Ramos (cell line): ENCODE measurements at regions not wholly inside any gene's neighbourhood (a gene's known extent, or its start where the extent isn't known, plus 50 kb on each side); places are given as distances from the start of the nearest gene placed in this dataset.

Source experiments
- in situ Hi-C: fragments of 300-500 bp; cut with MboI; formaldehyde crosslinking; loops from one replicate; pipeline ENCODE4 v1.14.3; 2022; ENCODE audit warnings: low sequenced_read_pairs; ENCODE audit not compliant: unreplicated experiment

DNA sequence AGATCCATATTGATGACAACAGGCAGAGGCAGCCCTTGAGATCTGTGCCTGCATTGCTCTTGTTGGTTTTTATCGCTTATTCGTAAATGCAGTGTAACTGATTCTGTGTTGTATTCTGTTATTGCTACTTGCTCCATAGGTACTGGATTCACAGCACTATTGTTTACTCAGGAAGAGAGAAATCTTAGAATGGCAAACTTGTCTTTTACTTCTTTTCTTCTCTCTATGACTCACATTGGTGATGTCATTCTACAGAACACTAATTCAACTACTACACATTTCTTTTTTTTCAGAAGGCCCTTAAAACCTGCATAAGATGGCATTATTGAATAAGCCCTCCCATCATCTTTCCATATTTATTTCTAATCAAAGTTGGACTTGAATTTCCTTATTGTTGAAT, 201.0 kb upstream of the GBE1 start:
- in situ Hi-C loops, result no loop called here

- in situ Hi-C loops, result no loop called here
Observed at GRCh38 chr3:81958972-81959640, 197.7 kb upstream of the GBE1 start.

GRCh38 chr3:81955878-81956277, 194.4 kb upstream of the GBE1 start:
- in situ Hi-C loops, result no loop called here

DNA sequence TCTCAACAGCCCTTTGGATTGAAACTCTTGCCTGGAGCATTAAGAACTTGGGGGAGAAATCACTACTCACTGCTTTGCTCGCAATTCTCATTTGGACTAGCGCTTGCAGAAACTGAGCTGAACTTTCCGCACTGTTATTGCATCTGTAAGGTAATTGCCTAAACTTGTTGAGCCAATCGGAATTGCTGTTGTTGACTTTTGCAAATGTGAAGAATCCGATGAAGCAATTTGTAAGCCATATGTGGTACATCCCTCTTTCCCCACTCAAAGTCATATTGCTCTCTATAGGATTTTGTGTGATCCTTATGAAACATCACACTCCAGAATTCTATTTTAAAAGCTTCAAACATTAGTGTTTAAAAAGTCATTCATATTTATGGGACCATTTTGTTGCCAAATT, 191.7 kb upstream of the GBE1 start:
- in situ Hi-C loops, result no loop called here

DNA sequence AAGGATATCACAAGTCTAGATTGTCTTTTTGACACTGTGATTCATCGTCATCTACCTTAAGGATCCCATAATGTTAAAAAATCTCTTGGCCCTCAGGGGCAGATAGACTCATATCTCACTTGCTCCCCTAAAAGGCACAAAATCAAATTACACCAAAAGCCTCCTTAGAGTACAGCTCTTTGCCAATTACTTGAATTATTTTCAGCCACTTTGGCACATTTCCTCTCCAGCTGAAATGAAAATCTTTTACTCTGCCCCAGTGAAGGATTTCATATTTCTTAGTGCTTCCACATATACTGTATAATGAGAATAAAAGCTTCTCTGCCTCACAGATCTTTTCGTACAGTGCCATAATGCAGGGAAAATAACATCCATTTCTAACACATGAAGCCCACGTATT, 190.7 kb upstream of the GBE1 start:
- in situ Hi-C loops, result no loop called here

- in situ Hi-C loops, result no loop called here
Observed at GRCh38 chr3:81951636-81952035, 190.2 kb upstream of the GBE1 start.

- in situ Hi-C loops, result no loop called here
Observed at GRCh38 chr3:81951106-81951505, 189.7 kb upstream of the GBE1 start.

- in situ Hi-C loops, result no loop called here
Observed at GRCh38 chr3:81947359-81947758, 185.9 kb upstream of the GBE1 start.

DNA sequence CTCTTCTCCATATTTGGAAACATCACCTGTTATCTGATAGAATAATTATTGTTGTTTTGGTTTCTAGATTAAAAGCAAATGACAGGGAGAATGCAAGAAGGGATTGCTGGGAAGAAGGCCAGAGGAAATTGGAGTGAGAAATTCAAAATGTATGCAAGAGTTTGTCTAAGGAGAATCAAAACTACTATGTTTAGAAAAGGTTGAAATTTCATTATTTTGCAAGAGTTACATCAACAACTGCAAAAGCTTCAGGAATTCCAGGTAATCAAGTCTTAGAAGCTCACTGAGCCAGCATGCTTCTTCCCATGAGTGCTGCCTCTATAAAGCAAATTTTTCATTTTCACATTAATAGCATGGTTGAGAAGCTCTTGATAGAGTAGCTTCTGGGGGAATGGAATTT, 177.2 kb upstream of the GBE1 start:
- in situ Hi-C loops, result no loop called here

- in situ Hi-C loops, result no loop called here
Observed at GRCh38 chr3:81936817-81937216, 175.4 kb upstream of the GBE1 start.

GRCh38 chr3:81932681-81933080, 171.2 kb upstream of the GBE1 start:
- in situ Hi-C loops, result no loop called here

- in situ Hi-C loops, result no loop called here
Observed at GRCh38 chr3:81931265-81932251, 170.1 kb upstream of the GBE1 start.

DNA sequence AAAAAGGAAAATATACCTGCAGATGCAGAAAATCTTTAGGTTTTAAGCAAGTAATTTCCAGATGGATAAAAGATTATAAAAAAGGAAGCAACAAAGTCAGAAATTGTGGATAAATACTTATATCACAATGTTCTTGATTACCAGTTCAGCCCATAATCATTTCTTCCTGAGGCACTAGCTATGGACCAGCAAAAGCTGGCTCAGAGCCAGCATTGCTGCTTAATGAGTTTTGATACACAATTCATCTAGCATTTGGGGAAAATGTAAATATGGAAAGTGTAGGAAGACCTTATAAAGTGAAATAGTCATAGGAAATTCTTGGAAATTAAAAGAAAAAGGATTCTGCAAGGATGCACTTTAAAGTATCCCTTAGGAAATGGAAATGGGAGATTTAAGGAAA, 168.3 kb upstream of the GBE1 start:
- in situ Hi-C loops, result no loop called here

- in situ Hi-C loops, result no loop called here
Observed at GRCh38 chr3:81927811-81928210, 166.4 kb upstream of the GBE1 start.

GRCh38 chr3:81925385-81925784, 163.9 kb upstream of the GBE1 start:
- in situ Hi-C loops, result no loop called here

DNA sequence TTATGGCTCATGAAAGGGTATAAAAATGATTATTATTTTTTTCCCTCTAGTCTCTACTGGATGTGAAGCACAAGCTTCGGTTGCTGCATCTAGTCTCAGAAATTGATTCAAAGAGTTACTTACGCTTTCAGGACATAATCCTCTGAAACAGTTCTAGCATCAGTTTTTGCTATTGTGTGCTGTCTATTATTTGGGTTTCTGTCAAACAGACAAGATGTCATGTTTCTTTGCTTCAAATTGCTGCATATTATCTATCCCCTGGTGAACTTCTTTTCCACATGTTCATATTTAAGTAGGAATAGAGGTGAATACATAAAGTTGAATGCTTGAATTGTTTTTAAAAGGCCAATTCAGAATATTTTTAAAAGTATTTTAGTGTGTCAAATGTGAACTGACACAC, 161.6 kb upstream of the GBE1 start:
- in situ Hi-C loops, result no loop called here

GRCh38 chr3:81922404-81922803, 161.0 kb upstream of the GBE1 start:
- in situ Hi-C loops, result no loop called here

- in situ Hi-C loops, result no loop called here
Observed at GRCh38 chr3:81920816-81921215, 159.4 kb upstream of the GBE1 start.

- in situ Hi-C loops, result no loop called here
Observed at GRCh38 chr3:81916890-81917289, 155.4 kb upstream of the GBE1 start.

- in situ Hi-C loops, result no loop called here
Observed at GRCh38 chr3:81913886-81914663, 152.6 kb upstream of the GBE1 start.

DNA sequence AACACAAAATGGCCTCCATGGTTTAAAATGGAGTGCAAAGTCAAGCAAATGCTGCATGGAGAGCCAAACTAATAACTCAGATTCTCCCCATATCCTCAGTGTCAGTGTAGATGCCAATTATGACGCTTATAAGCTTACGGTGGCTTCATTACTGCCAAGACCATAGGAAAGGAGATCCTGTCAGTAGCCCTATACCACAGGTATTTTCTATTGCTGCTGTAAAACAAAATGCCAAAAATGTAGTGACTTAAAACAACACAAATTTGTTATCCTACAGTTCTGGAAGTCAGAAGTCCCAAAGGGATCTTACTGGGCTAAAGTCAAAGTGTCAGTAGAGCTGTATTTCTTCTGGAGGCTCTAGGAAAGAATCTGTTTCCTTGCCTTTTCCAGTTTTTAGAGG, 149.8 kb upstream of the GBE1 start:
- in situ Hi-C loops, result no loop called here
